Effector CD4-positive, alpha-beta T cell (primary cell): ENCODE measurements at regions not wholly inside any gene's neighbourhood (a gene's known extent, or its start where the extent isn't known, plus 50 kb on each side); places are given as distances from the start of the nearest gene placed in this dataset.
"Not testable (repeated sequence)": the region's sequence is repeated elsewhere in the genome, so short reads cannot be mapped to it uniquely, and the experiment has no call there.

Source experiments
- DNase-seq: peaks from one replicate; pipeline ENCODE4 v3.0.0-alpha.2; 2020

- DNase-seq = no peak
Measured at GRCh38 chr3:95586754-95587153, 1227.6 kb upstream of the EPHA6 start.

- not testable (repeated sequence) for DNase-seq
Measured at GRCh38 chr3:95587641-95588040, 1226.8 kb upstream of the EPHA6 start.

GRCh38 chr3:95588473-95588872 lies 1225.9 kb upstream of the EPHA6 start:
- DNase-seq = no peak

- no peak for DNase-seq
Measured at GRCh38 chr3:95595416-95596075, 1218.8 kb upstream of the EPHA6 start.

- no peak for DNase-seq
Measured at GRCh38 chr3:95607926-95608325, 1206.5 kb upstream of the EPHA6 start.

GRCh38 chr3:95609411-95609810 lies 1205.0 kb upstream of the EPHA6 start:
- no peak for DNase-seq

- DNase-seq = no peak
Measured at GRCh38 chr3:95612611-95613010, 1201.8 kb upstream of the EPHA6 start.

GRCh38 chr3:95613993-95614392 lies 1200.4 kb upstream of the EPHA6 start:
- DNase-seq = no peak

GRCh38 chr3:95615592-95616310 lies 1198.6 kb upstream of the EPHA6 start:
- no peak for DNase-seq

- no peak for DNase-seq
Measured at GRCh38 chr3:95626107-95626506, 1188.3 kb upstream of the EPHA6 start.

GRCh38 chr3:95627293-95627692 lies 1187.1 kb upstream of the EPHA6 start:
- no peak for DNase-seq

- DNase-seq = no peak
Measured at GRCh38 chr3:95627697-95628096, 1186.7 kb upstream of the EPHA6 start.

GRCh38 chr3:95629802-95630201 lies 1184.6 kb upstream of the EPHA6 start:
- DNase-seq = no peak

GRCh38 chr3:95645291-95645690 lies 1169.1 kb upstream of the EPHA6 start:
- DNase-seq = no peak

GRCh38 chr3:95654570-95655362 lies 1159.6 kb upstream of the EPHA6 start:
- DNase-seq = no peak

GRCh38 chr3:95655363-95655986 lies 1158.9 kb upstream of the EPHA6 start:
- no peak for DNase-seq

GRCh38 chr3:95670765-95671164 lies 1143.6 kb upstream of the EPHA6 start:
- DNase-seq = no peak

GRCh38 chr3:95673215-95673614 lies 1141.2 kb upstream of the EPHA6 start:
- no peak for DNase-seq

- DNase-seq = no peak
Measured at GRCh38 chr3:95705786-95706418, 1108.5 kb upstream of the EPHA6 start.

- no peak for DNase-seq
Measured at GRCh38 chr3:95707268-95707667, 1107.1 kb upstream of the EPHA6 start.

- no peak for DNase-seq
Measured at GRCh38 chr3:95710684-95711083, 1103.7 kb upstream of the EPHA6 start.

- no peak for DNase-seq
Measured at GRCh38 chr3:95711789-95712188, 1102.6 kb upstream of the EPHA6 start.

GRCh38 chr3:95715128-95715527 lies 1099.3 kb upstream of the EPHA6 start:
- no peak for DNase-seq
